Vagina (tissue), 2 donors: ENCODE measurements at regions not wholly inside any gene's neighbourhood (a gene's known extent, or its start where the extent isn't known, plus 50 kb on each side); places are given as distances from the start of the nearest gene placed in this dataset.

Experiments used
- DNase-seq, 2 donors: peaks; one replicate each; pipeline ENCODE4 v3.0.0-alpha.2; 2017; ENCODE audit errors: extremely low spot score in 2 of 2
- H3K27ac ChIP-seq: fragments of 200-600 bp; sonication (generic); one replicate; pipeline ENCODE4 v1.5.1; 2019
- H3K27me3 ChIP-seq: fragments of 200-600 bp; sonication (generic); one replicate; pipeline ENCODE4 v1.5.1; 2019
- H3K36me3 ChIP-seq, 2 donors: fragments of 200-600 bp; sonication (generic); one replicate each; pipeline ENCODE4 v1.5.1; 2017 to 2019
- H3K4me1 ChIP-seq: fragments of 200-600 bp; sonication (generic); one replicate; pipeline ENCODE4 v1.5.1; 2019
- H3K4me3 ChIP-seq, 2 donors: fragments of 200-600 bp; sonication (generic); 1 replicate in 1 of 2; 2 replicates in 1 of 2; pipeline ENCODE4 v1.5.1; 2016 to 2019
- H3K9me3 ChIP-seq: fragments of 200-600 bp; sonication (generic); one replicate; pipeline ENCODE4 v1.5.1; 2019
- CTCF ChIP-seq, 3 experiments: fragments of 450-650 bp in 2 of 3; fragments of 200-600 bp in 1 of 3; sonication (generic) in 1 of 3; IDR thresholded peaks; one replicate each; pipeline ENCODE4 v1.5.1; 2017 to 2019; ENCODE audit warnings: antibody characterized with exemption in 3 of 3, mild to moderate bottlenecking in 2 of 3, moderate library complexity in 2 of 3
- POLR2A ChIP-seq, 2 donors: fragments of 450-650 bp; IDR thresholded peaks; one replicate each; pipeline ENCODE4 v1.6.1; 2017; ENCODE audit warnings: antibody characterized with exemption in 2 of 2, mild to moderate bottlenecking in 2 of 2, moderate library complexity in 2 of 2
- POLR2AphosphoS5 ChIP-seq, 2 donors: sonication (generic); formaldehyde crosslinking; IDR thresholded peaks; one replicate each; pipeline ENCODE4 v1.9.0; 2017; ENCODE audit warnings: antibody characterized with exemption in 2 of 2, mild to moderate bottlenecking in 2 of 2, low read depth in 1 of 2; ENCODE audit not compliant: insufficient read depth in 1 of 2
- intact Hi-C: fragments of 100-400 bp; cut with DNase I; formaldehyde crosslinking; loops from one replicate; pipeline ENCODE4 v1.15.1; 2023

DNA sequence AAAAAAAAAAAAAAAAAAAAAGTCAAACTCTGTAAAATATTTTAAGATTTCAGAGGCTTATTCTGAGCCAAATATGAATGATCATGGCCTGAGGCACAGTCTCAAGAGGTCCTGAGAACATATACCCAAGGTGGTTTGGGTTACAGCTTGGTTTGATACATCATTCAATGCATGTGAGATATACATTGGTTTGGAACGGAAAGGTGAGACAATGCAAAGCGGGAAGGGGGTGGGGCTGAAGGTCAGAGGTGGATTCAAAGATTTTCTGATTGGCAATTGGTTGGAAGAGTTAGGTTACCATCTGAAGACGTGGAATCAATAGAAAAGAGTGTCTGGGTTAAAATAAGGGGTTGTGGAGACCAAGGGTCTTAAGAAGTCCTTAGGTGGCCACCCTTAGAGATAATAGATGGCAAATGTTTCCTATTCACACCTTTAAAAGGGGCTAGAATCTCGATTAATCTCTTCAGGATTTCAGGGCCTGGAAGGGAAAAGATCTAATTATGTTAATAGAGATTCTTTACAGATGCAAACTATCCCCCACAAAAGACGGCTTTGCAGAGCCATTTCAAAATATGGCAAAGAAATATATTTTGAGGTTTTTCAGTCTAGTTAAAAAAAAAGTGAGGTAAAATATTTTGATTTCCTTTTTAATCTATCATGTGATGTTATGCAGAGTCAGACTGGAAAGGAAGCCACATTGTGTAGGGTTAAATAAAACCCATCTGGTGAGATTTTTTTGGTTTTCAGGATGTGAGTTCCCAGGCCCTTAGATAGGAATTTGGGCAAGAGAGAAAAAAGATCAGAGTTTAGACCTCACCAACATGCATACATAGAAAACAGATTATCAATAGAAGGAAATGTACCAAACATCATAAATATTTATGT, 173.8 kb upstream of the CNOT2 start:
- no peaks in the 10 kb centered on the region for H3K27me3 ChIP-seq
- intact Hi-C loops = no loop called here
- H3K4me3 ChIP-seq = no peak overlapping the region
- TF ChIP-seq POLR2A (IDR thresholded peaks at IDR 0.05) (no peak), POLR2AphosphoS5 (IDR thresholded peaks at IDR 0.05; ENCODE audit: insufficient read depth in 1 of 2, low read depth in 1 of 2) (no peak), CTCF (IDR thresholded peaks at IDR 0.05) (no peak)
- no peaks in the 10 kb centered on the region for H3K9me3 ChIP-seq
- H3K36me3 ChIP-seq = no peaks in the 10 kb centered on the region
- DNase-seq = no peak
- H3K4me1 ChIP-seq = no peaks in the 10 kb centered on the region
- no peak overlapping the region for H3K27ac ChIP-seq

DNA sequence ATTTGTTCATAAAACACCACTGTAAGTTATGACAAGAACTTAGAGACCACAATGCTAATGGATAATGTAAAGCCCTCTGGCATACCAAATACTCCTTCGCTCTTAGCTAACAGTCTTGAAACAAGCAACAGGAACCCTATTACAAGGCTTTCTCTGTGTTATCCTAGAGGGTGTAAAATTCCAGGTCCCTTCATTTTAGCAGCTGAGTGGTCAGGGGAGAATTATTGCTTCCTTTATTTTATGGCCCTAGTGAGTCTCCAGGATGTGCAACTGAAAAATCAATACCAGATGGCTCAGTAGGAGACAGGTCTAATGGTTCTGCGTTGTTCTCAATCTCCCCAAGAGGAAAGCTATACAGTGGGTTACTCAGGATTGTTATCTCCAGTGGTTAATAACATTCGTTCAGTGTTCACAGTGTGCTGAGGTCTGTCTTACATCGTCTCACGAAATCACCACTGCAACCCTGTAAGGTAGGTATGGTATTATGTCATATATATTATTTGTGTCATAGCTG, 172.7 kb upstream of the CNOT2 start:
- Histone ChIP-seq H3K27me3 (no peaks in the 10 kb centered on the region), H3K27ac (no peak overlapping the region), H3K36me3 (no peaks in the 10 kb centered on the region), H3K9me3 (no peaks in the 10 kb centered on the region), H3K4me3 (no peak overlapping the region), H3K4me1 (no peaks in the 10 kb centered on the region)
- intact Hi-C loops = no loop called here
- TF ChIP-seq POLR2A (IDR thresholded peaks at IDR 0.05) = no peak
- no peak for TF ChIP-seq POLR2AphosphoS5 (IDR thresholded peaks at IDR 0.05; ENCODE audit: insufficient read depth in 1 of 2, low read depth in 1 of 2)
- TF ChIP-seq CTCF (IDR thresholded peaks at IDR 0.05) = no peak
- DNase-seq = no peak

GRCh38 chr12:70074510-70074909, 168.7 kb upstream of the CNOT2 start:
- TF ChIP-seq POLR2A (IDR thresholded peaks at IDR 0.05) (no peak), POLR2AphosphoS5 (IDR thresholded peaks at IDR 0.05; ENCODE audit: insufficient read depth in 1 of 2, low read depth in 1 of 2) (no peak)
- no peaks in the 10 kb centered on the region for H3K36me3 ChIP-seq
- H3K27me3 ChIP-seq = no peaks in the 10 kb centered on the region
- H3K4me1 ChIP-seq = no peaks in the 10 kb centered on the region
- H3K4me3 ChIP-seq = no peak overlapping the region
- H3K27ac ChIP-seq = no peak overlapping the region
- intact Hi-C loops = no loop called here
- H3K9me3 ChIP-seq = no peaks in the 10 kb centered on the region
- no peak for DNase-seq

GRCh38 chr12:70077441-70077840, 165.8 kb upstream of the CNOT2 start:
- Histone ChIP-seq H3K27ac (no peak overlapping the region), H3K4me3 (no peak overlapping the region), H3K36me3 (no peaks in the 10 kb centered on the region), H3K9me3 (no peaks in the 10 kb centered on the region), H3K4me1 (no peaks in the 10 kb centered on the region), H3K27me3 (no peaks in the 10 kb centered on the region)
- no peak for DNase-seq
- intact Hi-C loops = no loop called here
- TF ChIP-seq POLR2A (IDR thresholded peaks at IDR 0.05) (no peak), CTCF (IDR thresholded peaks at IDR 0.05) (no peak), POLR2AphosphoS5 (IDR thresholded peaks at IDR 0.05; ENCODE audit: insufficient read depth in 1 of 2, low read depth in 1 of 2) (no peak)

- Histone ChIP-seq H3K4me1 (no peaks in the 10 kb centered on the region), H3K27me3 (no peaks in the 10 kb centered on the region), H3K27ac (no peak overlapping the region), H3K36me3 (no peaks in the 10 kb centered on the region), H3K9me3 (no peaks in the 10 kb centered on the region), H3K4me3 (no peak overlapping the region)
- intact Hi-C loops = no loop called here
- no peak for TF ChIP-seq POLR2AphosphoS5 (IDR thresholded peaks at IDR 0.05; ENCODE audit: insufficient read depth in 1 of 2, low read depth in 1 of 2)
- TF ChIP-seq POLR2A (IDR thresholded peaks at IDR 0.05) = no peak
- TF ChIP-seq CTCF (IDR thresholded peaks at IDR 0.05) = no peak
- DNase-seq = no peak
Observed at GRCh38 chr12:70078161-70078560, 165.1 kb upstream of the CNOT2 start.
